ENCODE measurements at regions not wholly inside any gene's neighbourhood (a gene's known extent, or its start where the extent isn't known, plus 50 kb on each side); places are given as distances from the start of the nearest gene placed in this dataset.

DNA sequence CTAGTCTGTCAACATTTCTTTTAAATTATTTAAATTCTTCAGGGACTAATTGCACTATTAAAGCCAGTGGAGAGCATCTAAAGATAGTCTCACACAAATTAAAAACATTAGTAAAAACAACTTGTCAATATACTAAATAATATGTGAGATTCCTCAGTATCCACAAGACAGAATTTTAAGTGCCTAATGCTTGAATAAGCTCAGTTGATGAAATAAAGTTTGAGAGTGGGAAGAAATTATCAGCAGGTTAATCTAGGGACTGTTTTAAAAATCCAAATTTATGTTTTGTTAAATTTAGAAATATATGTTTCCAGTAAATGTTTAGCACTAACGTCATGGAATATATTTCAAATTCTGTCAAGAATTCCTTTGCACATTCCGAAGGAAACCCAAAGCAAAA is 105.2 kb downstream of the SLC41A2 start (continued):
- TF ChIP-seq, protein P1, sequence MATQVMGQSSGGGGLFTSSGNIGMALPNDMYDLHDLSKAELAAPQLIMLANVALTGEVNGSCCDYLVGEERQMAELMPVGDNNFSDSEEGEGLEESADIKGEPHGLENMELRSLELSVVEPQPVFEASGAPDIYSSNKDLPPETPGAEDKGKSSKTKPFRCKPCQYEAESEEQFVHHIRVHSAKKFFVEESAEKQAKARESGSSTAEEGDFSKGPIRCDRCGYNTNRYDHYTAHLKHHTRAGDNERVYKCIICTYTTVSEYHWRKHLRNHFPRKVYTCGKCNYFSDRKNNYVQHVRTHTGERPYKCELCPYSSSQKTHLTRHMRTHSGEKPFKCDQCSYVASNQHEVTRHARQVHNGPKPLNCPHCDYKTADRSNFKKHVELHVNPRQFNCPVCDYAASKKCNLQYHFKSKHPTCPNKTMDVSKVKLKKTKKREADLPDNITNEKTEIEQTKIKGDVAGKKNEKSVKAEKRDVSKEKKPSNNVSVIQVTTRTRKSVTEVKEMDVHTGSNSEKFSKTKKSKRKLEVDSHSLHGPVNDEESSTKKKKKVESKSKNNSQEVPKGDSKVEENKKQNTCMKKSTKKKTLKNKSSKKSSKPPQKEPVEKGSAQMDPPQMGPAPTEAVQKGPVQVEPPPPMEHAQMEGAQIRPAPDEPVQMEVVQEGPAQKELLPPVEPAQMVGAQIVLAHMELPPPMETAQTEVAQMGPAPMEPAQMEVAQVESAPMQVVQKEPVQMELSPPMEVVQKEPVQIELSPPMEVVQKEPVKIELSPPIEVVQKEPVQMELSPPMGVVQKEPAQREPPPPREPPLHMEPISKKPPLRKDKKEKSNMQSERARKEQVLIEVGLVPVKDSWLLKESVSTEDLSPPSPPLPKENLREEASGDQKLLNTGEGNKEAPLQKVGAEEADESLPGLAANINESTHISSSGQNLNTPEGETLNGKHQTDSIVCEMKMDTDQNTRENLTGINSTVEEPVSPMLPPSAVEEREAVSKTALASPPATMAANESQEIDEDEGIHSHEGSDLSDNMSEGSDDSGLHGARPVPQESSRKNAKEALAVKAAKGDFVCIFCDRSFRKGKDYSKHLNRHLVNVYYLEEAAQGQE (IDR thresholded peaks at IDR 0.05; ENCODE audit: unreplicated experiment): no peak
- TF ChIP-seq NANOG (IDR thresholded peaks at IDR 0.05; ENCODE audit: borderline replicate concordance): no peak

DNA sequence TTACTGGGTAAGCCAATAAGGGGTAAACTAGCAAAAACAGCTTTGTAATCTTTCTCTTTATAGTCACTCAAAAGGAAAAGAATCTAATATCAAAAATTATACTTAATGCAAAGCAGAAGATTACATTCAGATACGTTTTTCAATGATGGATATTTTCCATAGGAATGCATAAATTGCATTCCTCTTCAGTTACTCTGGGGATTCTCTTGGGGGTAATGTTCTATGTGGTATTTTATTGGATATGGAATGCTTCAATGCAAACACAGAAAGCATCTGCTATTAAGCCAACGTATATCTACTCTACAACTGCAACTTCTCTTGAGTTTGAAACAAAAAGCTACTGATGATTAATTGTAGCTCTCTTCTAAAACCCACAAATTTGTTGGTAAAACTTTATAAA is 106.0 kb downstream of the SLC41A2 start:
- no peak overlapping the region for H3K4me2 ChIP-seq
- no peak overlapping the region for H2AFZ ChIP-seq
- no peaks in the 10 kb centered on the region for H4K20me1 ChIP-seq (replicated peaks; ENCODE audit: insufficient read depth)
- no peaks in the 10 kb centered on the region for H3K27me3 ChIP-seq (ENCODE audit: insufficient read depth)
- no peak overlapping the region for H3K27ac Mint-ChIP-seq
- H3K4me3 Mint-ChIP-seq: no peak overlapping the region
- no peaks in the 10 kb centered on the region for H3K79me2 ChIP-seq (replicated peaks; ENCODE audit: insufficient read depth)
- no peaks in the 10 kb centered on the region for H3F3A ChIP-seq (replicated peaks; ENCODE audit: low read depth)
- no peaks in the 10 kb centered on the region for H3K4me1 Mint-ChIP-seq
- DNase-seq (ENCODE audit: low spot score) (no peak), ATAC-seq (no peak)
- H3K4me1 ChIP-seq (ENCODE audit: insufficient read depth): no peaks in the 10 kb centered on the region
- no peak overlapping the region for H3K4me3 ChIP-seq
- H3K36me3 Mint-ChIP-seq (ENCODE audit: low read depth): no peaks in the 10 kb centered on the region
- no peaks in the 10 kb centered on the region for H3K36me3 ChIP-seq (ENCODE audit: insufficient read depth)
- TF ChIP-seq, protein P1 (IDR thresholded peaks at IDR 0.05; ENCODE audit: unreplicated experiment): no peak
- TF ChIP-seq EZH2phosphoT487 (IDR thresholded peaks at IDR 0.05; ENCODE audit: unreplicated experiment) (no peak), ZNF331 (CRISPR knock-in tag; IDR thresholded peaks at IDR 0.05; ENCODE audit: low read depth) (no peak), NANOG (IDR thresholded peaks at IDR 0.05; ENCODE audit: borderline replicate concordance) (no peak)
- TF ChIP-seq, protein P2, sequence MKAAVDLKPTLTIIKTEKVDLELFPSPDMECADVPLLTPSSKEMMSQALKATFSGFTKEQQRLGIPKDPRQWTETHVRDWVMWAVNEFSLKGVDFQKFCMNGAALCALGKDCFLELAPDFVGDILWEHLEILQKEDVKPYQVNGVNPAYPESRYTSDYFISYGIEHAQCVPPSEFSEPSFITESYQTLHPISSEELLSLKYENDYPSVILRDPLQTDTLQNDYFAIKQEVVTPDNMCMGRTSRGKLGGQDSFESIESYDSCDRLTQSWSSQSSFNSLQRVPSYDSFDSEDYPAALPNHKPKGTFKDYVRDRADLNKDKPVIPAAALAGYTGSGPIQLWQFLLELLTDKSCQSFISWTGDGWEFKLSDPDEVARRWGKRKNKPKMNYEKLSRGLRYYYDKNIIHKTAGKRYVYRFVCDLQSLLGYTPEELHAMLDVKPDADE (IDR thresholded peaks at IDR 0.05): no peak
- peaks cover 2% of the 10 kb centered on the region for H3K27me3 Mint-ChIP-seq (ENCODE audit: insufficient read depth, low read depth, poor library complexity)
- H3K9me3 Mint-ChIP-seq: no peaks in the 10 kb centered on the region
- no peak overlapping the region for H3K27ac ChIP-seq (ENCODE audit: low read depth)
- no peaks in the 10 kb centered on the region for H3K9me2 ChIP-seq (ENCODE audit: insufficient read depth)

All from GM23338 (cell line).